ENCODE measurements at regions not wholly inside any gene's neighbourhood (a gene's known extent, or its start where the extent isn't known, plus 50 kb on each side); places are given as distances from the start of the nearest gene placed in this dataset.

DNA sequence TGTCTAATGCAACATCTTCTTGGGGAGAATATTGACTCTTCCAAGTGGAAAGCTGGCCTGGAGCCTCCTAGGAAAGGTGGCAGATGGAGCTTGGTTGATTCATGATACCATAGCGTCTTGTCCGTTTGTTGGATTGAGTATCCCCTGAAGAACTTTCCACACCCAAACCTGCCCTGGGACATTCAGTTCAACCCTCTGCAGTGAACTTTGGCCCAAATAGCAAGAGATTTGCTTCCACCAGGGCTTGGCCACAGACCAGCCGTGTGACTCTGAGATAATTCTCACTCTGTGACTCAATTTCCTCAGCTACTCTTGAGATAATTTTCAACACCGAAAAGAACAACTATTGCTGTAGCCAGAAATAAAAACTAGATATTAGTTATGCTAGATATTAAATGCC lies 108.0 kb upstream of the RAD23B start:
- DNase-seq (ENCODE audit: low spot score), result peak; percentile 60
- no peaks in the 10 kb centered on the region for H3K9me3 ChIP-seq
- no peaks in the 10 kb centered on the region for H3K36me3 ChIP-seq
- peaks cover 0 to 32% of the 10 kb centered on the region in 2 donors for H3K4me1 ChIP-seq
- TF ChIP-seq CTCF (IDR thresholded peaks at IDR 0.05), result no peak
- no peak overlapping the region for H3K4me3 ChIP-seq
- H3K27ac ChIP-seq, result peak overlapping the region; percentile 42 to 77
- H3K27me3 ChIP-seq, result no peaks in the 10 kb centered on the region

GRCh38 chr9:107175816-107176435 lies 107.2 kb upstream of the RAD23B start:
- no peak for DNase-seq (ENCODE audit: low spot score)
- no peaks in the 10 kb centered on the region for H3K36me3 ChIP-seq
- peaks cover 0 to 32% of the 10 kb centered on the region in 2 donors for H3K4me1 ChIP-seq
- no peaks in the 10 kb centered on the region for H3K9me3 ChIP-seq
- peak overlapping the region; percentile 42 to 77 for H3K27ac ChIP-seq
- TF ChIP-seq CTCF (IDR thresholded peaks at IDR 0.05), result no peak
- no peaks in the 10 kb centered on the region for H3K27me3 ChIP-seq
- no peak overlapping the region for H3K4me3 ChIP-seq

GRCh38 chr9:107176436-107177151 lies 106.5 kb upstream of the RAD23B start:
- Histone ChIP-seq H3K36me3 (no peaks in the 10 kb centered on the region), H3K4me1 (peaks cover 0 to 32% of the 10 kb centered on the region in 2 donors), H3K9me3 (no peaks in the 10 kb centered on the region), H3K27me3 (no peaks in the 10 kb centered on the region), H3K4me3 (no peak overlapping the region), H3K27ac (peak overlapping the region in 1 of 2 donors; percentile 77)
- no peak for TF ChIP-seq CTCF (IDR thresholded peaks at IDR 0.05)
- no peak for DNase-seq (ENCODE audit: low spot score)

DNA sequence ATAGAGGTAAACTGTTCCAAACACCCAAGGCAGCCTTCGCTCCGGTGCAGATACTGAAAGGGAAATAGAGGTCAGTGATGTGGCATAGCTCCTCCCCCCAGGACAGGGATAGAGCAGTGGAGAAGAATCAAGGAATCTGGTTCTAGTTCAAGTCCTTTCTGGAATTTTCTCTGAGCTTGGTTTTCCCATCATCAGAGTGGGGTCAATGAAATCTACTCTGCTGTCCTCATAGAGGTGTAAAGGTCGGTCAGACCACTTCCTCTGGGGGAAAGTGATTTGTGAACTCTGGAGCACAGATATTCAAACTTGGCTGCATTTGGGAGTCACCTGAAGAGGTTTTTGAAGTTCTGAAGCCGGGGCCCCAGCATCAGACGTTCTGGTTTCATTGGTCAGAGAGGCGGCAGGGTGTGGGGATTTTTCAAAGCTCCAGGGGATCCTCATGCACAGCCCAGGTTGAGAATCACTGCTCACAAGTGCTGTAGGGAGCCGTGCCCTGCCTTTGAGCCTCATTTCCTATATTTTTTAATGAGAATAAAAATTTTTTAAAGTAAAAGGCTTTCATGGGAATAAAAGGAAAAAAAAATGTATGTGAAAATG lies 105.7 kb upstream of the RAD23B start:
- Histone ChIP-seq H3K36me3 (no peaks in the 10 kb centered on the region), H3K4me1 (peaks cover 0 to 32% of the 10 kb centered on the region in 2 donors), H3K9me3 (peaks cover 0 to 4% of the 10 kb centered on the region in 2 donors), H3K27me3 (no peaks in the 10 kb centered on the region), H3K4me3 (no peak overlapping the region), H3K27ac (peak overlapping the region in 1 of 2 donors; percentile 77)
- no peak for DNase-seq (ENCODE audit: low spot score)
- no peak for TF ChIP-seq CTCF (IDR thresholded peaks at IDR 0.05)

GRCh38 chr9:107177857-107178256 lies 105.2 kb upstream of the RAD23B start:
- no peak for TF ChIP-seq CTCF (IDR thresholded peaks at IDR 0.05)
- Histone ChIP-seq H3K27ac (no peak overlapping the region), H3K27me3 (no peaks in the 10 kb centered on the region), H3K9me3 (peaks cover 0 to 7% of the 10 kb centered on the region in 2 donors), H3K4me1 (peaks cover 0 to 32% of the 10 kb centered on the region in 2 donors), H3K4me3 (no peak overlapping the region), H3K36me3 (no peaks in the 10 kb centered on the region)
- DNase-seq (ENCODE audit: low spot score), result no peak

Data from right atrium auricular region (tissue), 2 donors.